Keratinocyte (primary cell): ENCODE measurements at regions not wholly inside any gene's neighbourhood (a gene's known extent, or its start where the extent isn't known, plus 50 kb on each side); places are given as distances from the start of the nearest gene placed in this dataset.

ENCODE experiments used
- DNase-seq: peaks from one replicate; pipeline ENCODE4 v3.0.0-alpha.2; 2011; ENCODE audit warnings: low read depth, missing footprints, low spot score
- FAIRE-seq: peaks from 2 replicates; lab custom pipeline; 2011; peaks lifted over from hg19 to GRCh38; lab: Jason Lieb, UNC
- H2AFZ ChIP-seq: 2 replicates; pipeline ENCODE4 v1.6.0; 2012; ENCODE audit warnings: low read length, control low read depth, inconsistent platforms; ENCODE audit not compliant: control insufficient read depth
- H3K27ac ChIP-seq: 2 replicates; pipeline ENCODE4 v1.5.1; 2011; ENCODE audit warnings: low read length; ENCODE audit not compliant: control insufficient read depth, insufficient read depth
- H3K27me3 ChIP-seq: 3 replicates; pipeline ENCODE4 v1.6.0; 2011; ENCODE audit warnings: low read length; ENCODE audit not compliant: control insufficient read depth, insufficient read depth; ENCODE audit errors: extremely low read depth
- H3K36me3 ChIP-seq, 2 experiments: 2 replicates in 1 of 2; 3 replicates in 1 of 2; pipeline ENCODE4 v1.5.1; 2011; ENCODE audit warnings: low read length in 2 of 2, mild to moderate bottlenecking in 1 of 2; ENCODE audit not compliant: control insufficient read depth in 2 of 2, insufficient read depth in 2 of 2; ENCODE audit errors: extremely low read depth in 1 of 2
- H3K4me1 ChIP-seq: 3 replicates; pipeline ENCODE4 v1.5.1; 2011; ENCODE audit warnings: low read length; ENCODE audit not compliant: control insufficient read depth, insufficient read depth; ENCODE audit errors: extremely low read depth
- H3K4me2 ChIP-seq: 3 replicates; pipeline ENCODE4 v1.6.0; 2011; ENCODE audit warnings: low read depth, low read length; ENCODE audit not compliant: control insufficient read depth, insufficient read depth; ENCODE audit errors: extremely low read depth
- H3K4me3 ChIP-seq, 3 experiments: fragments of 200-600 bp in 1 of 3; sonication (generic) in 1 of 3; 2 replicates in 2 of 3; 3 replicates in 1 of 3; pipeline ENCODE4 v1.5.1; 2011 to 2016; ENCODE audit warnings: low read length in 3 of 3, mild to moderate bottlenecking in 3 of 3, control low read depth in 2 of 3, inconsistent platforms in 1 of 3, low read depth in 1 of 3, mixed read lengths in 1 of 3, mixed run types in 1 of 3, moderate library complexity in 1 of 3; ENCODE audit not compliant: control insufficient read depth in 2 of 3, insufficient read depth in 2 of 3; ENCODE audit errors: extremely low read depth in 1 of 3
- H3K79me2 ChIP-seq: 2 replicates; pipeline ENCODE4 v1.6.0; 2012; ENCODE audit warnings: low read length; ENCODE audit not compliant: control insufficient read depth, insufficient read depth
- H3K9ac ChIP-seq: 3 replicates; pipeline ENCODE4 v1.6.0; 2011; ENCODE audit warnings: low read length; ENCODE audit not compliant: control insufficient read depth, insufficient read depth; ENCODE audit errors: extremely low read depth
- H3K9me1 ChIP-seq: 3 replicates; pipeline ENCODE4 v1.6.0; 2011; ENCODE audit warnings: low read length; ENCODE audit not compliant: control insufficient read depth, insufficient read depth; ENCODE audit errors: extremely low read depth
- H3K9me3 ChIP-seq: 2 replicates; pipeline ENCODE4 v1.5.1; 2012; ENCODE audit warnings: low read depth, low read length; ENCODE audit not compliant: control insufficient read depth
- H4K20me1 ChIP-seq: 3 replicates; pipeline ENCODE4 v1.6.0; 2011; ENCODE audit warnings: low read length; ENCODE audit not compliant: control insufficient read depth, insufficient read depth; ENCODE audit errors: extremely low read depth
- EZH2 ChIP-seq: IDR thresholded peaks from one replicate; pipeline ENCODE4 v1.6.1; 2012; ENCODE audit warnings: inconsistent platforms, mild to moderate bottlenecking, low read length, moderate library complexity
- dilution Hi-C: fragments of 300-500 bp; cut with MboI; formaldehyde crosslinking; loops from one replicate; pipeline ENCODE4 v1.7.0; 2020; ENCODE audit warnings: low sequenced_read_pairs; ENCODE audit not compliant: extremely low pct_ligation_motif_present
- TF ChIP-seq, protein P1 (sequence below), 3 experiments: IDR thresholded peaks in 1 of 3; conservative IDR thresholded peaks in 1 of 3; optimal IDR thresholded peaks in 1 of 3; 2 replicates in 2 of 3; 3 replicates in 1 of 3; pipeline versions ENCODE3 to v1.5.1; 2011; ENCODE audit warnings: low read length in 3 of 3, mild to moderate bottlenecking in 3 of 3, moderate library complexity in 2 of 3, control low read depth in 1 of 3, inconsistent platforms in 1 of 3; ENCODE audit not compliant: insufficient read depth in 2 of 3; ENCODE audit errors: extremely low read depth in 1 of 3

DNA sequence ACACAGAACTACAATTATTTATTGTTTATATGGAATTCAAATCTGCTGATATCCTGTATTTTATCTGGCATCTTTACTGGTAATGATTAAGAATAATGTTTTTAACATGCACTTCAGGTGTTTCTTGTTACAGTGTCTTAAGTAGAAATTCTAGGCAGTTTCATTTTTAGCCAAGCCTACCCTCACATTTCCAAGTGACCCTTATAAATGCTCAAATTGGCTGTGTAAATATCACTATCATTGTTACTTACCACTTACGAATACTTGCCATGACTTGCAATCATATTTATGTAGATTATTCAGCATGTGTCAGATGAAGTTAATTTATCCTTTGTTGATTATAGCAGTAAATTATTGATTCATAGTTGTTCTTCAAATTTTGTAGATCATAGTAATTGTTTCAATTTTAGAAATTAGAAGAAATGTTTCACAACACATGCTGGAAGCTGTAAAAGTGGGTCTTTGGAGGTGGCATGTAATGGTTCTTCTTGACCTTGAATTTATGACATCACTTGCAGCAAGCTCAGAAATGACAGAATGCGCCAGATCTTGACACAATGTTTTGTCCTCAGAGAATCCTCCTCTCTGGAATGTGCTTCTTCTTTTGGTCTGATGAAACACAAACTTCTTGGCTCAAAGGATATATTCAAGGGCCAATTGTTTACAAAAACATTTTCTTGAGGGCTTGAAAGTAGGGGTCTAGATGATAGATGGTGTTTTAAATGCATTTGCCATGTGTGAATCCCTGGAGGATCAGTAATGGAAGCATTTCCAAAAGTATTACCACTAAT is 471.8 kb downstream of the COL12A1 start:
- Histone ChIP-seq H3K4me3 (no peak overlapping the region), H3K9me3 (no peaks in the 10 kb centered on the region), H4K20me1 (no peaks in the 10 kb centered on the region), H3K9me1 (no peaks in the 10 kb centered on the region), H3K9ac (no peak overlapping the region), H2AFZ (no peak overlapping the region), H3K4me2 (no peak overlapping the region), H3K27ac (no peak overlapping the region), H3K27me3 (no peaks in the 10 kb centered on the region), H3K79me2 (no peaks in the 10 kb centered on the region), H3K4me1 (no peaks in the 10 kb centered on the region), H3K36me3 (no peaks in the 10 kb centered on the region)
- FAIRE-seq (no peak), DNase-seq (no peak)
- dilution Hi-C loops = no loop called here
- no peak for TF ChIP-seq EZH2
- TF ChIP-seq, protein P1, sequence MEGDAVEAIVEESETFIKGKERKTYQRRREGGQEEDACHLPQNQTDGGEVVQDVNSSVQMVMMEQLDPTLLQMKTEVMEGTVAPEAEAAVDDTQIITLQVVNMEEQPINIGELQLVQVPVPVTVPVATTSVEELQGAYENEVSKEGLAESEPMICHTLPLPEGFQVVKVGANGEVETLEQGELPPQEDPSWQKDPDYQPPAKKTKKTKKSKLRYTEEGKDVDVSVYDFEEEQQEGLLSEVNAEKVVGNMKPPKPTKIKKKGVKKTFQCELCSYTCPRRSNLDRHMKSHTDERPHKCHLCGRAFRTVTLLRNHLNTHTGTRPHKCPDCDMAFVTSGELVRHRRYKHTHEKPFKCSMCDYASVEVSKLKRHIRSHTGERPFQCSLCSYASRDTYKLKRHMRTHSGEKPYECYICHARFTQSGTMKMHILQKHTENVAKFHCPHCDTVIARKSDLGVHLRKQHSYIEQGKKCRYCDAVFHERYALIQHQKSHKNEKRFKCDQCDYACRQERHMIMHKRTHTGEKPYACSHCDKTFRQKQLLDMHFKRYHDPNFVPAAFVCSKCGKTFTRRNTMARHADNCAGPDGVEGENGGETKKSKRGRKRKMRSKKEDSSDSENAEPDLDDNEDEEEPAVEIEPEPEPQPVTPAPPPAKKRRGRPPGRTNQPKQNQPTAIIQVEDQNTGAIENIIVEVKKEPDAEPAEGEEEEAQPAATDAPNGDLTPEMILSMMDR (optimal IDR thresholded peaks at IDR 0.05 in 1 of 3, IDR thresholded peaks at IDR 0.05 in 1 of 3, conservative IDR thresholded peaks at IDR 0.05 in 1 of 3; ENCODE audit: extremely low read depth in 1 of 3, insufficient read depth in 2 of 3, low read length in 3 of 3) = no peak

DNA sequence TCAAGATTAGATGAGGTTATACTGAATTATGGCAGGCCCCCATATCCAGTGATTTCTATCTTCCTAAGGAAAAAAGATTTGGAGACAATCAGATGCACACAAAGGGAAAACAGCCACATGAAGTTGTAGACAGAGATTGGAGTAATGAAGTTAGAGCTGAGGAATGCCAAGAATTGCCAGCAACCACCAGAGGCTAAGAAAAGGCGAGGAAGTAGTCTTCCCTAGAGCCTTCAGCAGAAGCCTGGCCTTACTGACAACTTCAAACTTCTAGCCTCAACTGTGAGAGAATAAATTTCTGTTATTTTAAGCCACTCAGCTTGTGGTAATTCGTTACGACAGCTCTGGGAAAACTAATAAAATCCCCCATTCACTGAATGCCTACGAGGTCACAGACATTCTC is 473.9 kb downstream of the COL12A1 start:
- Histone ChIP-seq H3K27me3 (no peaks in the 10 kb centered on the region), H2AFZ (no peak overlapping the region), H3K4me1 (no peaks in the 10 kb centered on the region), H4K20me1 (no peaks in the 10 kb centered on the region), H3K4me2 (no peak overlapping the region), H3K9me1 (no peaks in the 10 kb centered on the region), H3K27ac (no peak overlapping the region), H3K9me3 (no peaks in the 10 kb centered on the region), H3K79me2 (no peaks in the 10 kb centered on the region), H3K9ac (no peak overlapping the region), H3K36me3 (no peaks in the 10 kb centered on the region), H3K4me3 (no peak overlapping the region)
- no peak for TF ChIP-seq EZH2
- TF ChIP-seq, protein P1 (optimal IDR thresholded peaks at IDR 0.05 in 1 of 3, IDR thresholded peaks at IDR 0.05 in 1 of 3, conservative IDR thresholded peaks at IDR 0.05 in 1 of 3; ENCODE audit: extremely low read depth in 1 of 3, insufficient read depth in 2 of 3, low read length in 3 of 3) = no peak
- dilution Hi-C loops = no loop called here
- DNase-seq = no peak
- FAIRE-seq = no peak
